ENCODE measurements at regions not wholly inside any gene's neighbourhood (a gene's known extent, or its start where the extent isn't known, plus 50 kb on each side); places are given as distances from the start of the nearest gene placed in this dataset.

GRCh38 chr22:44555046-44555445 lies 57.0 kb upstream of the RTL6 start:
- no peak for TF ChIP-seq CTCF (IDR thresholded peaks at IDR 0.05)
- no peak for TF ChIP-seq POLR2A (IDR thresholded peaks at IDR 0.05; ENCODE audit: low read length)
- TF ChIP-seq CHD2 (IDR thresholded peaks at IDR 0.05; ENCODE audit: low read length, partially characterized antibody), result no peak
- TF ChIP-seq CEBPB (IDR thresholded peaks at IDR 0.05), result no peak
- TF ChIP-seq USF2 (IDR thresholded peaks at IDR 0.05), result no peak
- TF ChIP-seq POLR2AphosphoS2 (conservative IDR thresholded peaks at IDR 0.05; ENCODE audit: low read length), result no peak
- no peak for TF ChIP-seq PBX3 (IDR thresholded peaks at IDR 0.05)
- no peak for TF ChIP-seq TP53 (CRISPR knock-in tag; IDR thresholded peaks at IDR 0.05)
- TF ChIP-seq E2F6 (IDR thresholded peaks at IDR 0.05; ENCODE audit: borderline replicate concordance, low read depth), result no peak
- no peak for TF ChIP-seq ELK1 (IDR thresholded peaks at IDR 0.05; ENCODE audit: low read depth, low read length)
- TF ChIP-seq RAD21 (conservative IDR thresholded peaks at IDR 0.05 in 1 of 2, IDR thresholded peaks at IDR 0.05 in 1 of 2), result no peak
- TF ChIP-seq HMGXB4 (CRISPR knock-in tag; IDR thresholded peaks at IDR 0.05; ENCODE audit: borderline replicate concordance), result no peak
- TF ChIP-seq KDM1A (IDR thresholded peaks at IDR 0.05; ENCODE audit: low read depth), result no peak
